ENCODE measurements at regions not wholly inside any gene's neighbourhood (a gene's known extent, or its start where the extent isn't known, plus 50 kb on each side); places are given as distances from the start of the nearest gene placed in this dataset.

DNA sequence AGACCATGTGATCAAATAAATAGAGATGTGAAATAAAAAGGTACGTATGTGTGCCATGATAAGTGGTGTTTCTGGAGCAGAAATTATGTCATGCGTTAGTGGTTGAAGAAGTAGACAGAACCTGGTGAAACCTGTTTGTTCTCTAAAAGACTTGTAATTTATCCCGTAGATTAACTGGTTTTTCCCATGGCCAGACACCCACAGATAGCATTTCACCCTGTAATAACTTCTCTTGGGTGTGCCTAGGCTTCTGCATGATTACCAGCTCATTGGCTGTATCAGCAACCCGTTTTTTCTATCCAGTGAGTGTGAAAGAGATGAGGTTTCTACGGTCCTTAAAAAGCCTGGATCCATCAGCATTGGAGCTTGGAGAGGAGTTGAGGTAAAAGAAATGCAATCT lies 471.3 kb downstream of the NPIPA7 start:
- no peak for FAIRE-seq
- H3K14ac ChIP-seq (ENCODE audit: insufficient read length): no peak overlapping the region
- TF ChIP-seq, protein P1, sequence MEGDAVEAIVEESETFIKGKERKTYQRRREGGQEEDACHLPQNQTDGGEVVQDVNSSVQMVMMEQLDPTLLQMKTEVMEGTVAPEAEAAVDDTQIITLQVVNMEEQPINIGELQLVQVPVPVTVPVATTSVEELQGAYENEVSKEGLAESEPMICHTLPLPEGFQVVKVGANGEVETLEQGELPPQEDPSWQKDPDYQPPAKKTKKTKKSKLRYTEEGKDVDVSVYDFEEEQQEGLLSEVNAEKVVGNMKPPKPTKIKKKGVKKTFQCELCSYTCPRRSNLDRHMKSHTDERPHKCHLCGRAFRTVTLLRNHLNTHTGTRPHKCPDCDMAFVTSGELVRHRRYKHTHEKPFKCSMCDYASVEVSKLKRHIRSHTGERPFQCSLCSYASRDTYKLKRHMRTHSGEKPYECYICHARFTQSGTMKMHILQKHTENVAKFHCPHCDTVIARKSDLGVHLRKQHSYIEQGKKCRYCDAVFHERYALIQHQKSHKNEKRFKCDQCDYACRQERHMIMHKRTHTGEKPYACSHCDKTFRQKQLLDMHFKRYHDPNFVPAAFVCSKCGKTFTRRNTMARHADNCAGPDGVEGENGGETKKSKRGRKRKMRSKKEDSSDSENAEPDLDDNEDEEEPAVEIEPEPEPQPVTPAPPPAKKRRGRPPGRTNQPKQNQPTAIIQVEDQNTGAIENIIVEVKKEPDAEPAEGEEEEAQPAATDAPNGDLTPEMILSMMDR (IDR thresholded peaks at IDR 0.05; ENCODE audit: control extremely low read depth in 1 of 3, insufficient read depth in 1 of 3, low read depth in 1 of 3, low read length in 3 of 3): no peak
- TF ChIP-seq RFX5 (IDR thresholded peaks at IDR 0.05; ENCODE audit: borderline replicate concordance, low read depth, low read length) (no peak), JUN (IDR thresholded peaks at IDR 0.05; ENCODE audit: low read depth, low read length) (no peak), SIRT6 (IDR thresholded peaks at IDR 0.05; ENCODE audit: low read length) (no peak), RNF2 (IDR thresholded peaks at IDR 0.05; ENCODE audit: borderline replicate concordance, low read depth, low read length, missing control alignments, poor library complexity, severe bottlenecking) (no peak), RXRA (IDR thresholded peaks at IDR 0.05; ENCODE audit: insufficient read depth, low read depth, low read length) (no peak), FOSL1 (IDR thresholded peaks at IDR 0.05; ENCODE audit: insufficient read depth, low read depth, low read length) (no peak), PHF8 (conservative IDR thresholded peaks at IDR 0.05; ENCODE audit: low read depth, low read length) (no peak), USF2 (IDR thresholded peaks at IDR 0.05; ENCODE audit: low read length) (no peak), HDAC2 (IDR thresholded peaks at IDR 0.05; ENCODE audit: borderline replicate concordance in 1 of 2, low read depth in 2 of 2, low read length in 2 of 2) (no peak)

More for the DNA sequence above, 471.3 kb downstream of the NPIPA7 start:
- Histone ChIP-seq H2BK12ac (ENCODE audit: low read depth, low read length) (no peak overlapping the region), H3K23ac (ENCODE audit: insufficient read length) (no peak overlapping the region), H3K4ac (replicated peaks; ENCODE audit: insufficient read length, low read depth, low read length) (no peak overlapping the region), H3K4me2 (ENCODE audit: insufficient read depth in 1 of 2, low read depth in 2 of 2, low read length in 2 of 2) (no peak overlapping the region), H3K27me3 (replicated peaks in 1 of 4; ENCODE audit: control insufficient read depth in 3 of 4, extremely low read depth in 1 of 4, insufficient read depth in 3 of 4, low read length in 3 of 4) (no peaks in the 10 kb centered on the region), H4K91ac (replicated peaks; ENCODE audit: insufficient read length, low read length) (no peak overlapping the region), H3K56ac (replicated peaks; ENCODE audit: insufficient read length, low read depth, low read length) (no peak overlapping the region), H3K27ac (ENCODE audit: low read depth, low read length) (no peak overlapping the region), H2AFZ (ENCODE audit: low read length) (no peak overlapping the region), H3K79me2 (ENCODE audit: control insufficient read depth in 1 of 2, insufficient read depth in 2 of 2, low read length in 2 of 2) (no peaks in the 10 kb centered on the region), H3K36me3 (ENCODE audit: control insufficient read depth in 2 of 4, insufficient read depth in 4 of 4, low read length in 3 of 4) (no peaks in the 10 kb centered on the region), H3K79me1 (ENCODE audit: low read depth, low read length) (no peaks in the 10 kb centered on the region), H4K5ac (ENCODE audit: insufficient read length, low read depth, low read length) (no peak overlapping the region), H2BK5ac (ENCODE audit: low read depth, low read length) (no peak overlapping the region), H3K18ac (ENCODE audit: extremely low read depth, low read length) (no peak overlapping the region), H2AK5ac (ENCODE audit: low read depth, low read length) (no peak overlapping the region), H3K4me1 (replicated peaks in 1 of 4; ENCODE audit: control insufficient read depth in 3 of 4, insufficient read depth in 4 of 4, low read length in 3 of 4) (no peaks in the 10 kb centered on the region), H3K4me3 (ENCODE audit: extremely low read depth in 1 of 4, insufficient read depth in 2 of 4, low read depth in 3 of 4, low read length in 4 of 4) (no peak overlapping the region), H2BK120ac (replicated peaks; ENCODE audit: low read depth, low read length) (no peak overlapping the region), H4K20me1 (replicated peaks in 1 of 2; ENCODE audit: control insufficient read depth in 1 of 2, insufficient read depth in 2 of 2, low read length in 2 of 2) (no peaks in the 10 kb centered on the region), H2BK15ac (ENCODE audit: low read length) (no peak overlapping the region), H3K23me2 (ENCODE audit: low read depth, low read length) (no peaks in the 10 kb centered on the region), H3K9ac (replicated peaks in 1 of 4; ENCODE audit: extremely low read depth in 1 of 4, low read depth in 3 of 4, low read length in 3 of 4) (no peak overlapping the region), H4K8ac (ENCODE audit: extremely low read depth, insufficient read depth, low read length) (no peak overlapping the region), H3K9me3 (ENCODE audit: insufficient read depth in 2 of 2, low read depth in 1 of 2, low read length in 1 of 2) (no peaks in the 10 kb centered on the region), H2BK20ac (ENCODE audit: low read length) (no peak overlapping the region)
- POLR2A ChIA-PET (ENCODE audit: partially characterized antibody): no interaction called here
- CTCF ChIA-PET (ENCODE audit: partially characterized antibody): no interaction called here
- DNase-seq (ENCODE audit: low read depth in 1 of 2, low spot score in 2 of 2): no peak
- 89% methylated on average over 5 of the region's 5 CpGs; no CpG with 5 or more reads in 1 of the 2 experiments for WGBS, 2 experiments (ENCODE audit: extremely low coverage in 1 of 2, insufficient coverage in 1 of 2, insufficient read length in 1 of 2, insufficient replicate concordance in 2 of 2, low coverage in 1 of 2, low lambda C conversion rate in 2 of 2, missing lambda C conversion rate in 1 of 2)

All from H1 (cell line).